GM21528 (cell line): ENCODE measurements at regions not wholly inside any gene's neighbourhood (a gene's known extent, or its start where the extent isn't known, plus 50 kb on each side); places are given as distances from the start of the nearest gene placed in this dataset.

Experiments used
- ATAC-seq: cut with Tn5 transposase; IDR thresholded peaks from one replicate; pipeline ENCODE4 v1.9.1; 2021; ENCODE audit warnings: mild to moderate bottlenecking, moderate library complexity; ENCODE audit not compliant: unreplicated experiment, low FRiP score

GRCh38 chrX:69085151-69085550 lies 80.1 kb downstream of the PJA1 start:
- no peak for ATAC-seq

- ATAC-seq = no peak
These were observed 81.5 kb downstream of the PJA1 start for GRCh38 chrX:69083801-69084200.

- no peak for ATAC-seq
These were observed 81.9 kb downstream of the PJA1 start for GRCh38 chrX:69083361-69083760.

GRCh38 chrX:69082753-69083150 lies 82.5 kb downstream of the PJA1 start:
- ATAC-seq = no peak

- no peak for ATAC-seq
These were observed 83.0 kb downstream of the PJA1 start for GRCh38 chrX:69082055-69082752.

GRCh38 chrX:69080855-69081465 lies 84.3 kb downstream of the PJA1 start:
- no peak for ATAC-seq

- no peak for ATAC-seq
These were observed 86.0 kb downstream of the PJA1 start for GRCh38 chrX:69079268-69079667.

GRCh38 chrX:69077895-69078455 lies 87.3 kb downstream of the PJA1 start:
- no peak for ATAC-seq

- ATAC-seq = no peak
These were observed 89.2 kb downstream of the PJA1 start for GRCh38 chrX:69076088-69076487.

- ATAC-seq = no peak
These were observed 90.5 kb downstream of the PJA1 start for GRCh38 chrX:69074726-69075125.

- ATAC-seq = no peak
These were observed 91.5 kb downstream of the PJA1 start for GRCh38 chrX:69073721-69074120.

GRCh38 chrX:69073241-69073640 lies 92.0 kb downstream of the PJA1 start:
- no peak for ATAC-seq

- no peak for ATAC-seq
These were observed 92.7 kb downstream of the PJA1 start for GRCh38 chrX:69072486-69073006.

GRCh38 chrX:69070949-69071650 lies 94.2 kb downstream of the PJA1 start:
- ATAC-seq = no peak

- no peak for ATAC-seq
These were observed 95.4 kb downstream of the PJA1 start for GRCh38 chrX:69069876-69070275.

- ATAC-seq = no peak
These were observed 96.2 kb downstream of the PJA1 start for GRCh38 chrX:69069086-69069445.

GRCh38 chrX:69068301-69069085 lies 96.8 kb downstream of the PJA1 start:
- ATAC-seq = no peak

- ATAC-seq = no peak
These were observed 97.4 kb downstream of the PJA1 start for GRCh38 chrX:69067841-69068240.

- ATAC-seq = no peak
These were observed 98.2 kb downstream of the PJA1 start for GRCh38 chrX:69066966-69067525.
